MCF 10A (cell line): ENCODE measurements at regions not wholly inside any gene's neighbourhood (a gene's known extent, or its start where the extent isn't known, plus 50 kb on each side); places are given as distances from the start of the nearest gene placed in this dataset.

Experiments
- BruUV-seq: library from RNA; stranded (reverse); fragments of 400-500 nt; replicated peaks from 2 replicates; lab custom pipeline; 2021; lab: Mats Ljungman, UMichigan
- CTCF ChIA-PET: fragments of 300-600 bp; sonication (Branson Sonifier 250); formaldehyde crosslinking; extraction: SDS; loops from one replicate; lab custom pipeline; 2021; ENCODE audit warnings: antibody characterized with exemption, inconsistent platforms; lab: Yijun Ruan, JAX
- POLR2A ChIA-PET: fragments of 300-600, 350-650 bp; sonication (Branson Sonifier 250); formaldehyde crosslinking; extraction: SDS; loops from one replicate; lab custom pipeline; 2020; ENCODE audit warnings: antibody characterized with exemption, inconsistent platforms; lab: Yijun Ruan, JAX
- DNase-seq: peaks from one replicate; pipeline ENCODE4 v3.0.0-alpha.2; 2018; ENCODE audit not compliant: unreplicated experiment
- H3K27ac Mint-ChIP-seq: one replicate; pipeline ENCODE4 v1.8.0; 2022; ENCODE audit warnings: mild to moderate bottlenecking, low read depth, mixed read lengths; ENCODE audit not compliant: unreplicated experiment
- H3K27me3 Mint-ChIP-seq: one replicate; pipeline ENCODE4 v1.8.0; 2022; ENCODE audit warnings: mixed read lengths; ENCODE audit not compliant: insufficient read depth, unreplicated experiment
- H3K36me3 Mint-ChIP-seq: one replicate; pipeline ENCODE4 v1.8.0; 2022; ENCODE audit warnings: mild to moderate bottlenecking, moderate library complexity, mixed read lengths; ENCODE audit not compliant: insufficient read depth, unreplicated experiment
- H3K4me1 Mint-ChIP-seq: one replicate; pipeline ENCODE4 v1.8.0; 2022; ENCODE audit warnings: mixed read lengths; ENCODE audit not compliant: insufficient read depth, unreplicated experiment
- H3K4me3 Mint-ChIP-seq: one replicate; pipeline ENCODE4 v1.8.0; 2022; ENCODE audit warnings: mild to moderate bottlenecking, moderate library complexity, mixed read lengths; ENCODE audit not compliant: unreplicated experiment
- H3K9me3 Mint-ChIP-seq: one replicate; pipeline ENCODE4 v1.8.0; 2022; ENCODE audit warnings: mixed read lengths; ENCODE audit not compliant: unreplicated experiment
- intact Hi-C: fragments of 100-400 bp; cut with micrococcal nuclease; formaldehyde crosslinking; loops from 2 replicates; pipeline ENCODE4 v1.14.1; 2022
- TF ChIP-seq, protein P1 (sequence below): fragments of 200-600 bp; IDR thresholded peaks from one replicate; pipeline ENCODE4 v1.8.0; 2022; ENCODE audit warnings: antibody characterized with exemption, mild to moderate bottlenecking; ENCODE audit not compliant: unreplicated experiment

DNA sequence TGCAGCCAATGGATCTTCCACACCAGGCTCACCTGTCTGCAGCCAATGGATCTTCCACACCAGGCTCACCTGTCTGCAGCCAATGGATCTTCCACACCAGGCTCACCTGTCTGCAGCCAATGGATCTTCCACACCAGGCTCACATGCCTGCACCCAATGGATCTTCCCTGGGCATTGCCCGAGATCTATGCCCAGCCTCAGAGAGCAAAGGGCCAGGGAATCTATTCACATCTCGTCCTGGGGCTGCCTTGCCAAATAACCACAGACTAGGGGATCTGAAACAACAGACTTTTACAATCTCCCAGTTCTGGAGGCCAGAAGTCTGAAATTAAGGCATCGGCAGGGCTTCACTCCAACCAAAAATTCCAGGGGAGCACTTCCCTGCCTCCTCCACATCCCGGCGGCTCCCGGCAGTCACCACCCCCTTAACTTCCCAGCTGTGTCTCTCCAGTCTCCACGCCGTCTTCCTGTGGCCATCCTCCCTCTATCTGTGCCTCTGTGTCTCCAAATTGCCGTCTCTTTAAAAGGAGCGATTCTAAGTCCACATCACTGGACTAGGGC lies 92.4 kb upstream of the PPP2R2D start:
- no TSS peak for BruUV-seq
- POLR2A ChIA-PET: no interaction called here
- Mint-ChIP-seq H3K4me3 (no peak overlapping the region), H3K27ac (no peak overlapping the region), H3K9me3 (peaks cover 8% of the 10 kb centered on the region), H3K36me3 (no peaks in the 10 kb centered on the region), H3K27me3 (peaks cover 14% of the 10 kb centered on the region), H3K4me1 (no peaks in the 10 kb centered on the region)
- intact Hi-C loops: no loop called here
- CTCF ChIA-PET: no interaction called here
- TF ChIP-seq, protein P1, sequence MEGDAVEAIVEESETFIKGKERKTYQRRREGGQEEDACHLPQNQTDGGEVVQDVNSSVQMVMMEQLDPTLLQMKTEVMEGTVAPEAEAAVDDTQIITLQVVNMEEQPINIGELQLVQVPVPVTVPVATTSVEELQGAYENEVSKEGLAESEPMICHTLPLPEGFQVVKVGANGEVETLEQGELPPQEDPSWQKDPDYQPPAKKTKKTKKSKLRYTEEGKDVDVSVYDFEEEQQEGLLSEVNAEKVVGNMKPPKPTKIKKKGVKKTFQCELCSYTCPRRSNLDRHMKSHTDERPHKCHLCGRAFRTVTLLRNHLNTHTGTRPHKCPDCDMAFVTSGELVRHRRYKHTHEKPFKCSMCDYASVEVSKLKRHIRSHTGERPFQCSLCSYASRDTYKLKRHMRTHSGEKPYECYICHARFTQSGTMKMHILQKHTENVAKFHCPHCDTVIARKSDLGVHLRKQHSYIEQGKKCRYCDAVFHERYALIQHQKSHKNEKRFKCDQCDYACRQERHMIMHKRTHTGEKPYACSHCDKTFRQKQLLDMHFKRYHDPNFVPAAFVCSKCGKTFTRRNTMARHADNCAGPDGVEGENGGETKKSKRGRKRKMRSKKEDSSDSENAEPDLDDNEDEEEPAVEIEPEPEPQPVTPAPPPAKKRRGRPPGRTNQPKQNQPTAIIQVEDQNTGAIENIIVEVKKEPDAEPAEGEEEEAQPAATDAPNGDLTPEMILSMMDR: no peak
- DNase-seq: no peak

DNA sequence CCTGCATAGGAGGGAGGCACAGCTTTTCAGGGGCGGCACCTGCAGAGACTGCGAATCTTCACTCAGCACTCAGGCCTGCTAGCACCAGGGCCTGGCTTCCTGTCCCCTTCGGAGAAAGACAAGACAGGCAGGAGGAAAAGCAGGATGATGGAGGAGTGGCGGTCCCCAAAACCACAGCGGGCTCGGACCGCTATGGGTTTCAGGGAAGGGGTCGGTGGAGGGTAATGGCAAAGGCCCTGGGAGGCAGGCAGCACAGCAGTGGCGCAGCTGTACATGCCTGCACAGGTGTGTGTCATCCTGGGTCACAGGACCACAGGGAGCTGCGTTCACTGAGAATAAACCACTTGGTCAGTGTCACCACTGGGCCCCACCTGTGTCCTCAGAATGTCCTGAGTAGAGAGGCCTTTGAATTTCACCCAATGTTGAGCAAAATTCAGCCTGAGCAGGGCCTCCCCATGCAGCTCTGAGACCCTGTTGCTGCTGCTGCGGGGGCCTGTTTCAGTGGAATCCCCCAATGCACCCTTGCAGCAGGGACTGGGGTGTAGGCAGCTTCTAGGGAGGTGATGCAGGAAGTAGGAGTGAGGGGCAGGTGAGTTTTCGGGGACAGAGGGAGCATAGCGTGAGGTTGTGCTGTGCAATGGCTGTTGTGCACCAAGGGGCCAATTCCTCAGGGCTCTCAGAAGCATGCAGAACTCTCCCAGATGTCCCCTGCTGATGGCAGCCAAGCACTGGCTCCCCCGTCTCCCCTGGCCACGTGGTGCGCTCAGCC lies 90.6 kb upstream of the PPP2R2D start:
- no peak overlapping the region for H3K27ac Mint-ChIP-seq
- H3K4me3 Mint-ChIP-seq: no peak overlapping the region
- CTCF ChIA-PET: interaction anchor here (0.6 to 0.8 kb wide), 2 partner anchors 21 to 22 kb away, joined by 4 read pairs; no protein-coding TSS in a partner anchor
- H3K9me3 Mint-ChIP-seq: peaks cover 8% of the 10 kb centered on the region
- intact Hi-C loops: no loop called here
- DNase-seq: no peak
- TF ChIP-seq, protein P1: no peak
- H3K36me3 Mint-ChIP-seq: no peaks in the 10 kb centered on the region
- POLR2A ChIA-PET: interaction anchor here (0.6 kb wide), 1 partner anchor 1241 kb away, joined by 3 read pairs; no protein-coding TSS in a partner anchor
- BruUV-seq: no TSS peak
- H3K27me3 Mint-ChIP-seq: peaks cover 14% of the 10 kb centered on the region
- H3K4me1 Mint-ChIP-seq: no peaks in the 10 kb centered on the region

DNA sequence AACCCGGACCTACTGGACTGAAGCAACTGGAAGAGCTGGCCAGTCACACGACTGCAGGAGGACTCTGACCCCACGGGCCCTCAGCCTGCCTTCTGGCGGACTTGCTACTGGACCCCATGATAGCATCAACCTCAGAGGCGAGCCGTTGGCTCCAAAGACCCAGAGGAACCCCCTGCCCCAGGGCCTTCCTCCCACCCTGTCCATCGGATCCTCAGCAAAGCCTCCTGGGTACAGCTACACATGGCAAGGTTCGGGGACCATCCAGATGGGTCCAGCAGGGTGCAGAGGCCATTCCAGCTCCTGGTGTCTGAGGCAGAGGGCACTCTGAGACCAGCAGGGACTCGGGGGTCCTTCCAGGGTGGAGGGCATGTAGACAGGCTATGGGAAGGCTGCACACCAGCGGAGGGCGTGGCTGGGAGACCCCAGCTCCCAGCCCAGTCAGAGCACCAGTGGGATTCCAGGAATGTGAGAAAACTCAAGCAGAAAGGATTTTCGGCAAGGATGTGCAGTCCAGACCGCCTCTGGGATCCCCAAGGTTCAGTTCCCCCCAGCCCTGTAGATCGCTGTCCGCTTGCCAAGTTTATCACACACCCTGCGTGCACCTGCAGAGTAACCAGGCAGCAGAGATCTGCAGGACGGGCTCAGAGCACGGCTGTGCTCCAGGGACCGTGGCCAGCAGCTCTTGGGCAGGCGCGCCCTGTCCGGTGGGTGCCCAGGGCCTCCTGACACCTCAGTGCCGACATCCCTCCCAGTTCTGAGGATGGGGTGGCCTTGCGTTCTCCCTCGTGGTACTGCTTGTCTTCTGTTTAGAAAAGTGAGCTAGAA lies 89.8 kb upstream of the PPP2R2D start:
- Mint-ChIP-seq H3K4me1 (no peaks in the 10 kb centered on the region), H3K36me3 (no peaks in the 10 kb centered on the region), H3K9me3 (peaks cover 8% of the 10 kb centered on the region), H3K27me3 (peaks cover 14% of the 10 kb centered on the region), H3K27ac (no peak overlapping the region), H3K4me3 (no peak overlapping the region)
- intact Hi-C loops: no loop called here
- TF ChIP-seq, protein P1: no peak
- DNase-seq: no peak
- CTCF ChIA-PET: interaction anchor here (0.6 to 0.8 kb wide), 2 partner anchors 23 to 76 kb away, joined by 3 to 4 read pairs; no protein-coding TSS in a partner anchor
- POLR2A ChIA-PET: interaction anchor here (0.6 to 0.7 kb wide), 2 partner anchors 1242 to 1573 kb away, joined by 3 read pairs; no protein-coding TSS in a partner anchor
- no TSS peak for BruUV-seq
